SK-N-SH treated with all-trans-retinoic acid at 6 μM for 48 hours (cell line): ENCODE measurements at regions not wholly inside any gene's neighbourhood (a gene's known extent, or its start where the extent isn't known, plus 50 kb on each side); places are given as distances from the start of the nearest gene placed in this dataset.

Source experiments
- BACH2 ChIP-seq: fragments of 250-450 bp; sonication (Bioruptor Pico); IDR thresholded peaks from 2 replicates; pipeline ENCODE4 v1.9.0; 2021; ENCODE audit warnings: mild to moderate bottlenecking, borderline replicate concordance
- ESRRG ChIP-seq: fragments of 250-450 bp; sonication (Bioruptor Pico); IDR thresholded peaks from 2 replicates; pipeline ENCODE4 v1.6.1; 2021; ENCODE audit warnings: mild to moderate bottlenecking
- GLIS3 ChIP-seq: fragments of 250-450 bp; sonication (Bioruptor Pico); IDR thresholded peaks from 2 replicates; pipeline ENCODE4 v1.5.0; 2020; ENCODE audit warnings: mild to moderate bottlenecking, moderate library complexity
- SNAI2 ChIP-seq: fragments of 250-450 bp; sonication (Bioruptor Pico); IDR thresholded peaks from 2 replicates; pipeline ENCODE4 v1.5.0; 2020; ENCODE audit warnings: mild to moderate bottlenecking, moderate library complexity
- TF ChIP-seq, protein P1 (sequence below): fragments of 250-450 bp; sonication (Bioruptor Pico); IDR thresholded peaks from 2 replicates; pipeline ENCODE4 v1.5.1; 2020; ENCODE audit warnings: low read depth, mild to moderate bottlenecking, moderate library complexity
- TF ChIP-seq, protein P2 (sequence below): fragments of 250-450 bp; sonication (Bioruptor Pico); IDR thresholded peaks from 2 replicates; pipeline ENCODE4 v1.8.0; 2020; ENCODE audit warnings: mild to moderate bottlenecking, moderate library complexity, borderline replicate concordance

DNA sequence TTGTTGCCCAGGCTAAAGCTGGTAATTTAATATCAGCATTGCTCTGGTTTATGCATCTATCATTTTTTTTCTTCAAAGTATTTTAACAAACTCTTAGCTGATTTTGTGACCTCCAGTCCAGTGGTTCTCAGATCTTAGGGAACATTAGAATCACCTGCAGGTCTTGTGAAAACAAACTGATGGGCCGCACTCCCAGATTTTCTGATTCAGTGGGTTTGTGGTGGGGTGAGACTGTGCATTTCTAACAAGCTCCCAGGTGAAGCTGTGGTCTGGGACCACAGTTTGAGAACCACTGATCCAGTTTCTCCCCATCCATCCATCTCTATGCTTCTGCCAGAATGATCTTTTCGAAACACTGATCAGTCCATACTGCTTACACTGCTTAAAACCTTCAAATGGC, 305.7 kb upstream of the USP24 start:
- TF ChIP-seq, protein P1, sequence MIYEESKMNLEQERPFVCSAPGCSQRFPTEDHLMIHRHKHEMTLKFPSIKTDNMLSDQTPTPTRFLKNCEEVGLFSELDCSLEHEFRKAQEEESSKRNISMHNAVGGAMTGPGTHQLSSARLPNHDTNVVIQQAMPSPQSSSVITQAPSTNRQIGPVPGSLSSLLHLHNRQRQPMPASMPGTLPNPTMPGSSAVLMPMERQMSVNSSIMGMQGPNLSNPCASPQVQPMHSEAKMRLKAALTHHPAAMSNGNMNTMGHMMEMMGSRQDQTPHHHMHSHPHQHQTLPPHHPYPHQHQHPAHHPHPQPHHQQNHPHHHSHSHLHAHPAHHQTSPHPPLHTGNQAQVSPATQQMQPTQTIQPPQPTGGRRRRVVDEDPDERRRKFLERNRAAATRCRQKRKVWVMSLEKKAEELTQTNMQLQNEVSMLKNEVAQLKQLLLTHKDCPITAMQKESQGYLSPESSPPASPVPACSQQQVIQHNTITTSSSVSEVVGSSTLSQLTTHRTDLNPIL, result no peak
- TF ChIP-seq ESRRG (no peak), GLIS3 (no peak), BACH2 (CRISPR knock-in tag) (no peak), SNAI2 (CRISPR knock-in tag) (no peak)
- TF ChIP-seq, protein P2, sequence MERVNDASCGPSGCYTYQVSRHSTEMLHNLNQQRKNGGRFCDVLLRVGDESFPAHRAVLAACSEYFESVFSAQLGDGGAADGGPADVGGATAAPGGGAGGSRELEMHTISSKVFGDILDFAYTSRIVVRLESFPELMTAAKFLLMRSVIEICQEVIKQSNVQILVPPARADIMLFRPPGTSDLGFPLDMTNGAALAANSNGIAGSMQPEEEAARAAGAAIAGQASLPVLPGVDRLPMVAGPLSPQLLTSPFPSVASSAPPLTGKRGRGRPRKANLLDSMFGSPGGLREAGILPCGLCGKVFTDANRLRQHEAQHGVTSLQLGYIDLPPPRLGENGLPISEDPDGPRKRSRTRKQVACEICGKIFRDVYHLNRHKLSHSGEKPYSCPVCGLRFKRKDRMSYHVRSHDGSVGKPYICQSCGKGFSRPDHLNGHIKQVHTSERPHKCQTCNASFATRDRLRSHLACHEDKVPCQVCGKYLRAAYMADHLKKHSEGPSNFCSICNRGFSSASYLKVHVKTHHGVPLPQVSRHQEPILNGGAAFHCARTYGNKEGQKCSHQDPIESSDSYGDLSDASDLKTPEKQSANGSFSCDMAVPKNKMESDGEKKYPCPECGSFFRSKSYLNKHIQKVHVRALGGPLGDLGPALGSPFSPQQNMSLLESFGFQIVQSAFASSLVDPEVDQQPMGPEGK (CRISPR knock-in tag), result no peak
